Bronchial epithelial cell (primary cell): ENCODE measurements at regions not wholly inside any gene's neighbourhood (a gene's known extent, or its start where the extent isn't known, plus 50 kb on each side); places are given as distances from the start of the nearest gene placed in this dataset.

ENCODE experiments used
- DNase-seq: peaks from one replicate; pipeline ENCODE4 v3.0.0-alpha.2; 2010; ENCODE audit warnings: low read depth
- FAIRE-seq: peaks from 2 replicates; lab custom pipeline; 2011; peaks lifted over from hg19 to GRCh38; lab: Jason Lieb, UNC
- H3K27me3 ChIP-seq: 2 replicates; pipeline ENCODE4 v1.5.1; 2011; ENCODE audit warnings: low read length; ENCODE audit not compliant: control insufficient read depth, insufficient read depth
- H3K36me3 ChIP-seq: 2 replicates; pipeline ENCODE4 v1.5.1; 2011; ENCODE audit warnings: low read length; ENCODE audit not compliant: control insufficient read depth, insufficient read depth
- H3K4me3 ChIP-seq: 2 replicates; pipeline ENCODE4 v1.5.1; 2011; ENCODE audit warnings: mild to moderate bottlenecking, low read depth, low read length, control low read depth
- CTCF ChIP-seq: IDR thresholded peaks from 2 replicates; pipeline ENCODE4 v1.5.1; 2011; ENCODE audit warnings: mild to moderate bottlenecking, moderate library complexity, low read length, control low read depth, inconsistent platforms; ENCODE audit not compliant: insufficient read depth, severe bottlenecking

GRCh38 chr4:17164666-17165065 lies 266.2 kb upstream of the LDB2 start:
- no peak for TF ChIP-seq CTCF
- H3K27me3 ChIP-seq, result no peaks in the 10 kb centered on the region
- no peaks in the 10 kb centered on the region for H3K36me3 ChIP-seq
- no peak overlapping the region for H3K4me3 ChIP-seq
- DNase-seq (no peak), FAIRE-seq (no peak)

GRCh38 chr4:17163156-17163771 lies 264.8 kb upstream of the LDB2 start:
- no peak overlapping the region for H3K4me3 ChIP-seq
- TF ChIP-seq CTCF, result no peak
- H3K27me3 ChIP-seq, result no peaks in the 10 kb centered on the region
- DNase-seq (no peak), FAIRE-seq (no peak)
- H3K36me3 ChIP-seq, result no peaks in the 10 kb centered on the region

- TF ChIP-seq CTCF, result no peak
- Histone ChIP-seq H3K27me3 (no peaks in the 10 kb centered on the region), H3K4me3 (no peak overlapping the region), H3K36me3 (no peaks in the 10 kb centered on the region)
- FAIRE-seq (no peak), DNase-seq (no peak)
Measured at GRCh38 chr4:17157304-17157703, 258.9 kb upstream of the LDB2 start.

DNA sequence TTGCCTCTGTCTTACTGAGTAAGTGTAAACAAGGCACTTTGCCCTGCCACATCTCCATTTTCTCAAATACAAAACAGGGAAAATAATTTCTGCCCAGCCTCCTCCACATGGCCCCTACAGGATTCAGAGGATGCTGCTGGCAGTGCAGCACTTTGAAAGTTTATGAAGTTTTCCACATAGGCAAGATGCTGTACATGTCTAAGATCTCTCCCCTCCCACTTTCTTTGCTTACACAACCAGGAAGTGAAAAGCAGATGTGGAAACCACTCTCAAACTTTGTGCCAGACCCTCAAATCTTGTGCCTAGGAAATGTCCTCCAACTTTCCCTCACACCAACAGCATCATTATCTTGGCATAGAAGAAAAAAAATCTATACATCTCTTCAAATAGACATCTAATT lies 257.0 kb upstream of the LDB2 start:
- FAIRE-seq (no peak), DNase-seq (no peak)
- no peak overlapping the region for H3K4me3 ChIP-seq
- no peak for TF ChIP-seq CTCF
- H3K27me3 ChIP-seq, result no peaks in the 10 kb centered on the region
- H3K36me3 ChIP-seq, result no peaks in the 10 kb centered on the region

GRCh38 chr4:17153572-17153971 lies 255.1 kb upstream of the LDB2 start:
- no peak overlapping the region for H3K4me3 ChIP-seq
- DNase-seq (no peak), FAIRE-seq (no peak)
- no peaks in the 10 kb centered on the region for H3K27me3 ChIP-seq
- TF ChIP-seq CTCF, result no peak
- H3K36me3 ChIP-seq, result no peaks in the 10 kb centered on the region

GRCh38 chr4:17152941-17153540 lies 254.6 kb upstream of the LDB2 start:
- FAIRE-seq (no peak), DNase-seq (no peak)
- no peak for TF ChIP-seq CTCF

More at GRCh38 chr4:17152941-17153540, 254.6 kb upstream of the LDB2 start:
- Histone ChIP-seq H3K4me3 (no peak overlapping the region), H3K27me3 (no peaks in the 10 kb centered on the region), H3K36me3 (no peaks in the 10 kb centered on the region)
